Sigmoid colon (tissue), 4 donors: ENCODE measurements at regions not wholly inside any gene's neighbourhood (a gene's known extent, or its start where the extent isn't known, plus 50 kb on each side); places are given as distances from the start of the nearest gene placed in this dataset.

ENCODE experiments used
- EP300 ChIP-seq, 4 donors: sonication (generic); formaldehyde crosslinking; IDR thresholded peaks; one replicate each; pipeline ENCODE4 v1.6.1; 2017; ENCODE audit warnings: antibody characterized with exemption in 4 of 4
- POLR2A ChIP-seq, 2 donors: fragments of 450-650 bp; IDR thresholded peaks; one replicate each; pipeline ENCODE4 v1.6.1; 2016; ENCODE audit warnings: antibody characterized with exemption in 2 of 2, mild to moderate bottlenecking in 2 of 2, moderate library complexity in 2 of 2
- POLR2AphosphoS5 ChIP-seq, 4 donors: sonication (generic); formaldehyde crosslinking; IDR thresholded peaks; one replicate each; pipeline ENCODE4 v1.6.1; 2017; ENCODE audit warnings: antibody characterized with exemption in 4 of 4
- TF ChIP-seq, protein P1 (sequence below), 4 experiments: fragments of 450-650 bp in 3 of 4; fragments of 200-600 bp in 1 of 4; IDR thresholded peaks; one replicate each; pipeline ENCODE4 v1.5.1; 2016 to 2019; ENCODE audit warnings: antibody characterized with exemption in 4 of 4, mild to moderate bottlenecking in 3 of 4, moderate library complexity in 2 of 4

DNA sequence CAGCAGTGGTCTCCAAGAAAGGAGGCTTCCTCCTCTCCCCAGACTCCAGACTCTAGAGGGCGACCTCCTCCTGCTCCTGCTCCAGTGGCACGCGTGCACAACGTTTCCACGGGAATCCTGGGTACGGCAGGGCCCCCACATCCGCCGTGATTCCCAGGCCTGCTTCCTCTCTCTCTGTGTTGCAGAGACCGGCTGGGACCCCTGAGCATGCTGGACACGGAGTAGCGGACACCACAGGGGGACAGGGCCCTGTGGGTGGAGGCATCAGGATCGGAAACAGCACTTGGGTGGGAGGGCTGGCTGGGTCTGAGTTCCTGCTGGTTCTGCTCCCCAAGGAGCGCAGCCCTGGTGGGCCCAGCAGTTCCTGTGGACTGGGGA lies 75.9 kb upstream of the SLC35G4 start:
- TF ChIP-seq POLR2A (IDR thresholded peaks at IDR 0.05): no peak
- no peak for TF ChIP-seq POLR2AphosphoS5 (IDR thresholded peaks at IDR 0.05)
- TF ChIP-seq, protein P1, sequence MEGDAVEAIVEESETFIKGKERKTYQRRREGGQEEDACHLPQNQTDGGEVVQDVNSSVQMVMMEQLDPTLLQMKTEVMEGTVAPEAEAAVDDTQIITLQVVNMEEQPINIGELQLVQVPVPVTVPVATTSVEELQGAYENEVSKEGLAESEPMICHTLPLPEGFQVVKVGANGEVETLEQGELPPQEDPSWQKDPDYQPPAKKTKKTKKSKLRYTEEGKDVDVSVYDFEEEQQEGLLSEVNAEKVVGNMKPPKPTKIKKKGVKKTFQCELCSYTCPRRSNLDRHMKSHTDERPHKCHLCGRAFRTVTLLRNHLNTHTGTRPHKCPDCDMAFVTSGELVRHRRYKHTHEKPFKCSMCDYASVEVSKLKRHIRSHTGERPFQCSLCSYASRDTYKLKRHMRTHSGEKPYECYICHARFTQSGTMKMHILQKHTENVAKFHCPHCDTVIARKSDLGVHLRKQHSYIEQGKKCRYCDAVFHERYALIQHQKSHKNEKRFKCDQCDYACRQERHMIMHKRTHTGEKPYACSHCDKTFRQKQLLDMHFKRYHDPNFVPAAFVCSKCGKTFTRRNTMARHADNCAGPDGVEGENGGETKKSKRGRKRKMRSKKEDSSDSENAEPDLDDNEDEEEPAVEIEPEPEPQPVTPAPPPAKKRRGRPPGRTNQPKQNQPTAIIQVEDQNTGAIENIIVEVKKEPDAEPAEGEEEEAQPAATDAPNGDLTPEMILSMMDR (IDR thresholded peaks at IDR 0.05): no peak
- TF ChIP-seq EP300 (IDR thresholded peaks at IDR 0.05): no peak
